OCI-LY7 (cell line): ENCODE measurements at regions not wholly inside any gene's neighbourhood (a gene's known extent, or its start where the extent isn't known, plus 50 kb on each side); places are given as distances from the start of the nearest gene placed in this dataset.

Source experiments
- BruUV-seq: library from RNA; stranded (reverse); fragments of 400-500 nt; replicated peaks from 2 replicates; lab custom pipeline; 2021; lab: Mats Ljungman, UMichigan
- CTCF ChIA-PET: fragments of 300-600 bp; sonication (Branson Sonifier 250); formaldehyde crosslinking; loops from one replicate; lab custom pipeline; 2022; ENCODE audit warnings: antibody characterized with exemption; ENCODE audit not compliant: unreplicated experiment; lab: Charles Lee
- POLR2A ChIA-PET: fragments of 300-600 bp; sonication (Branson Sonifier 250); formaldehyde crosslinking; loops from one replicate; lab custom pipeline; 2022; ENCODE audit warnings: antibody characterized with exemption; lab: Charles Lee
- DNase-seq: peaks from one replicate; pipeline ENCODE4 v3.0.0-alpha.2; 2015; ENCODE audit warnings: low spot score
- H2AFZ ChIP-seq: fragments of 200-600 bp; sonication (generic), shearing (Covaris generic); 2 replicates; pipeline ENCODE4 v1.6.1; 2014; ENCODE audit warnings: mild to moderate bottlenecking, antibody characterized with exemption, low read length, moderate library complexity
- H3K27ac ChIP-seq: fragments of 200-600 bp; sonication (generic); 2 replicates; pipeline ENCODE4 v1.5.1; 2014; ENCODE audit warnings: mixed run types, low read depth, mild to moderate bottlenecking, moderate library complexity, low read length, inconsistent platforms; ENCODE audit not compliant: poor library complexity, severe bottlenecking
- H3K36me3 ChIP-seq: fragments of 200-600 bp; sonication (generic); 2 replicates; pipeline ENCODE4 v1.6.1; 2014; ENCODE audit warnings: mild to moderate bottlenecking, antibody characterized with exemption, low read length, moderate library complexity, mixed read lengths; ENCODE audit not compliant: insufficient read depth
- H3K4me1 ChIP-seq: fragments of 200-600 bp; sonication (generic); 2 replicates; pipeline ENCODE4 v1.5.1; 2014; ENCODE audit warnings: mild to moderate bottlenecking, low read length; ENCODE audit not compliant: insufficient read depth, poor library complexity, severe bottlenecking
- H3K4me2 ChIP-seq: fragments of 200-600 bp; sonication (generic); 2 replicates; pipeline ENCODE4 v1.6.1; 2014; ENCODE audit warnings: mild to moderate bottlenecking, low read length
- H3K4me3 ChIP-seq: fragments of 200-600 bp; sonication (generic); 2 replicates; pipeline ENCODE4 v1.5.1; 2014; ENCODE audit warnings: mild to moderate bottlenecking, low read depth, low read length; ENCODE audit not compliant: poor library complexity, severe bottlenecking
- H3K79me2 ChIP-seq: fragments of 200-600 bp; sonication (generic); 2 replicates; pipeline ENCODE4 v1.6.1; 2016; ENCODE audit warnings: low read depth, mild to moderate bottlenecking, low read length, moderate library complexity, mixed read lengths; ENCODE audit not compliant: insufficient read depth
- H3K9me2 ChIP-seq: fragments of 200-600 bp; sonication (generic); 2 replicates; pipeline ENCODE4 v1.6.1; 2016; ENCODE audit warnings: mild to moderate bottlenecking, low read length, mixed read lengths; ENCODE audit not compliant: insufficient read depth
- H3K9me3 ChIP-seq: fragments of 200-600 bp; sonication (generic); 2 replicates; pipeline ENCODE4 v1.6.1; 2014; ENCODE audit warnings: mild to moderate bottlenecking, mixed run types, low read length, mixed read lengths
- H4K20me1 ChIP-seq: fragments of 200-600 bp; sonication (generic); 2 replicates; pipeline ENCODE4 v1.6.1; 2014; ENCODE audit warnings: mild to moderate bottlenecking, antibody characterized with exemption, low read length, moderate library complexity, mixed read lengths; ENCODE audit not compliant: insufficient read depth
- CTCF ChIP-seq: fragments of 200-600 bp; sonication (generic); conservative IDR thresholded peaks from 2 replicates; pipeline ENCODE4 v1.5.1; 2014; ENCODE audit warnings: mild to moderate bottlenecking, antibody characterized with exemption, low read length, moderate library complexity, mixed read lengths
- EZH2phosphoT487 ChIP-seq: fragments of 200-600 bp; sonication (generic); IDR thresholded peaks from 2 replicates; pipeline ENCODE4 v1.6.1; 2018; ENCODE audit warnings: low read depth, borderline replicate concordance, mild to moderate bottlenecking, mixed run types, antibody characterized with exemption, low read length, moderate library complexity, mixed read lengths
- intact Hi-C: fragments of 100-400 bp; cut with micrococcal nuclease; formaldehyde crosslinking; loops from one replicate; pipeline ENCODE4 v1.10.0; 2022; ENCODE audit not compliant: unreplicated experiment

GRCh38 chr18:30533716-30534115, 508.8 kb downstream of the DSC3 start:
- no peaks in the 10 kb centered on the region for H3K9me3 ChIP-seq
- no peaks in the 10 kb centered on the region for H3K36me3 ChIP-seq
- intact Hi-C loops = no loop called here
- H3K4me1 ChIP-seq = no peaks in the 10 kb centered on the region
- H4K20me1 ChIP-seq = no peaks in the 10 kb centered on the region
- no peak overlapping the region for H3K4me2 ChIP-seq
- no peak overlapping the region for H3K27ac ChIP-seq
- ChIA-PET CTCF (no interaction called here), POLR2A (no interaction called here)
- no peaks in the 10 kb centered on the region for H3K79me2 ChIP-seq
- no peak for DNase-seq
- no peak overlapping the region for H2AFZ ChIP-seq
- H3K4me3 ChIP-seq = no peak overlapping the region
- BruUV-seq = no TSS peak
- H3K9me2 ChIP-seq = no peaks in the 10 kb centered on the region
- no peak for TF ChIP-seq EZH2phosphoT487
- no peak for TF ChIP-seq CTCF

GRCh38 chr18:30527917-30528316, 514.6 kb downstream of the DSC3 start:
- Histone ChIP-seq H3K27ac (no peak overlapping the region), H3K36me3 (no peaks in the 10 kb centered on the region), H3K4me1 (no peaks in the 10 kb centered on the region), H3K4me2 (no peak overlapping the region), H3K79me2 (no peaks in the 10 kb centered on the region), H3K9me3 (no peaks in the 10 kb centered on the region), H2AFZ (no peak overlapping the region), H3K4me3 (no peak overlapping the region), H4K20me1 (no peaks in the 10 kb centered on the region), H3K9me2 (no peaks in the 10 kb centered on the region)
- CTCF ChIA-PET = no interaction called here
- intact Hi-C loops = no loop called here
- POLR2A ChIA-PET = no interaction called here
- DNase-seq = no peak
- no peak for TF ChIP-seq EZH2phosphoT487
- no peak for TF ChIP-seq CTCF
- no TSS peak for BruUV-seq

GRCh38 chr18:30527226-30527625, 515.3 kb downstream of the DSC3 start:
- POLR2A ChIA-PET = no interaction called here

More at GRCh38 chr18:30527226-30527625, 515.3 kb downstream of the DSC3 start:
- Histone ChIP-seq H3K9me3 (no peaks in the 10 kb centered on the region), H3K4me2 (no peak overlapping the region), H3K4me3 (no peak overlapping the region), H3K36me3 (no peaks in the 10 kb centered on the region), H3K4me1 (no peaks in the 10 kb centered on the region), H2AFZ (no peak overlapping the region), H3K79me2 (no peaks in the 10 kb centered on the region), H3K9me2 (no peaks in the 10 kb centered on the region), H4K20me1 (no peaks in the 10 kb centered on the region), H3K27ac (no peak overlapping the region)
- CTCF ChIA-PET = no interaction called here
- TF ChIP-seq EZH2phosphoT487 (no peak), CTCF (no peak)
- no TSS peak for BruUV-seq
- intact Hi-C loops = no loop called here
- no peak for DNase-seq
